Adrenal gland (tissue), 5 donors: ENCODE measurements at regions not wholly inside any gene's neighbourhood (a gene's known extent, or its start where the extent isn't known, plus 50 kb on each side); places are given as distances from the start of the nearest gene placed in this dataset.

Experiments
- CTCF ChIP-seq, 6 experiments: fragments of 450-650 bp in 4 of 6; fragments of 200-600 bp in 2 of 6; sonication (generic) in 1 of 6; IDR thresholded peaks; 1 replicate in 5 of 6; 2 replicates in 1 of 6; pipeline versions ENCODE4 v1.5.1 to v1.8.0; 2016 to 2021; ENCODE audit warnings: antibody characterized with exemption in 6 of 6, mild to moderate bottlenecking in 2 of 6, moderate library complexity in 1 of 6
- POLR2A ChIP-seq, 2 donors: fragments of 450-650 bp; IDR thresholded peaks; one replicate each; pipeline ENCODE4 v1.6.1; 2017; ENCODE audit warnings: antibody characterized with exemption in 2 of 2, mild to moderate bottlenecking in 2 of 2, moderate library complexity in 1 of 2
- donor health status: DM: no; HTN: no; CAD: no.

GRCh38 chr5:52674815-52675545 lies 112.7 kb upstream of the ITGA1 start:
- TF ChIP-seq CTCF (IDR thresholded peaks at IDR 0.05) (no peak), POLR2A (IDR thresholded peaks at IDR 0.05) (no peak)
